ENCODE measurements at regions not wholly inside any gene's neighbourhood (a gene's known extent, or its start where the extent isn't known, plus 50 kb on each side); places are given as distances from the start of the nearest gene placed in this dataset.
"Not testable (repeated sequence)": the region's sequence is repeated elsewhere in the genome, so short reads cannot be mapped to it uniquely, and the experiment has no call there.

GRCh38 chr5:159678657-159679392 lies 237.5 kb upstream of the ADRA1B start:
- H3K27ac ChIP-seq (ENCODE audit: low read depth in 1 of 2, low read length in 2 of 2), result no peak overlapping the region
- H3K4me3 ChIP-seq (ENCODE audit: low read length in 2 of 2), result no peak overlapping the region
- H3K27me3 ChIP-seq (ENCODE audit: control insufficient read depth in 1 of 2, insufficient read depth in 2 of 2, low read length in 1 of 2), result no peaks in the 10 kb centered on the region
- peaks cover 6% of the 10 kb centered on the region for H3K9me3 ChIP-seq (ENCODE audit: control insufficient read depth, low read length)
- no peaks in the 10 kb centered on the region for H3K36me3 ChIP-seq (ENCODE audit: control insufficient read depth in 1 of 2, insufficient read depth in 2 of 2, low read length in 1 of 2)
- intact Hi-C loops (cut with DNase I), result no loop called here
- no peak for DNase-seq
- 40 to 66% methylated on average over 1 of the region's 1 CpG for WGBS, 2 donors
- H3K4me1 ChIP-seq (ENCODE audit: control insufficient read depth in 1 of 2, insufficient read depth in 2 of 2, low read length in 2 of 2), result no peaks in the 10 kb centered on the region
- ATAC-seq (ENCODE audit: low FRiP score), result no peak

- H3K27ac ChIP-seq (ENCODE audit: low read depth in 1 of 2, low read length in 2 of 2), result no peak overlapping the region
- 64 to 93% methylated on average over 3 of the region's 3 CpGs for WGBS, 2 donors
- H3K4me3 ChIP-seq (ENCODE audit: low read length in 2 of 2), result no peak overlapping the region
- no peaks in the 10 kb centered on the region for H3K36me3 ChIP-seq (ENCODE audit: control insufficient read depth in 1 of 2, insufficient read depth in 2 of 2, low read length in 1 of 2)
- H3K9me3 ChIP-seq (ENCODE audit: control insufficient read depth, low read length), result peaks cover 6% of the 10 kb centered on the region
- ATAC-seq (ENCODE audit: low FRiP score), result no peak
- DNase-seq, result no peak
- no peaks in the 10 kb centered on the region for H3K4me1 ChIP-seq (ENCODE audit: control insufficient read depth in 1 of 2, insufficient read depth in 2 of 2, low read length in 2 of 2)
- intact Hi-C loops (cut with DNase I), result no loop called here
- no peaks in the 10 kb centered on the region for H3K27me3 ChIP-seq (ENCODE audit: control insufficient read depth in 1 of 2, insufficient read depth in 2 of 2, low read length in 1 of 2)
Observed at GRCh38 chr5:159680095-159680494, 236.2 kb upstream of the ADRA1B start.

GRCh38 chr5:159681661-159682060 lies 234.6 kb upstream of the ADRA1B start:
- DNase-seq, result no peak
- Histone ChIP-seq H3K27me3 (ENCODE audit: control insufficient read depth in 1 of 2, insufficient read depth in 2 of 2, low read length in 1 of 2) (no peaks in the 10 kb centered on the region), H3K4me1 (ENCODE audit: control insufficient read depth in 1 of 2, insufficient read depth in 2 of 2, low read length in 2 of 2) (no peaks in the 10 kb centered on the region), H3K27ac (ENCODE audit: low read depth in 1 of 2, low read length in 2 of 2) (no peak overlapping the region), H3K9me3 (ENCODE audit: control insufficient read depth, low read length) (peaks cover 6% of the 10 kb centered on the region), H3K36me3 (ENCODE audit: control insufficient read depth in 1 of 2, insufficient read depth in 2 of 2, low read length in 1 of 2) (no peaks in the 10 kb centered on the region), H3K4me3 (ENCODE audit: low read length in 2 of 2) (no peak overlapping the region)
- intact Hi-C loops (cut with DNase I), result no loop called here
- no peak for ATAC-seq (ENCODE audit: low FRiP score)

GRCh38 chr5:159682623-159683022 lies 233.7 kb upstream of the ADRA1B start:
- no peaks in the 10 kb centered on the region for H3K4me1 ChIP-seq (ENCODE audit: control insufficient read depth in 1 of 2, insufficient read depth in 2 of 2, low read length in 2 of 2)
- DNase-seq (no peak), ATAC-seq (ENCODE audit: low FRiP score) (no peak)
- H3K27me3 ChIP-seq (ENCODE audit: control insufficient read depth in 1 of 2, insufficient read depth in 2 of 2, low read length in 1 of 2), result no peaks in the 10 kb centered on the region
- WGBS, 2 donors, result 75% methylated on average over 2 of the region's 2 CpGs
- no peak overlapping the region for H3K27ac ChIP-seq (ENCODE audit: low read depth in 1 of 2, low read length in 2 of 2)
- intact Hi-C loops (cut with DNase I), result no loop called here
- no peaks in the 10 kb centered on the region for H3K36me3 ChIP-seq (ENCODE audit: control insufficient read depth in 1 of 2, insufficient read depth in 2 of 2, low read length in 1 of 2)
- H3K9me3 ChIP-seq (ENCODE audit: control insufficient read depth, low read length), result peaks cover 6% of the 10 kb centered on the region
- no peak overlapping the region for H3K4me3 ChIP-seq (ENCODE audit: low read length in 2 of 2)

- H3K4me3 ChIP-seq (ENCODE audit: low read length in 2 of 2); H3K27ac ChIP-seq (ENCODE audit: low read depth in 1 of 2, low read length in 2 of 2); H3K27me3 ChIP-seq (ENCODE audit: control insufficient read depth in 1 of 2, insufficient read depth in 2 of 2, low read length in 1 of 2); ATAC-seq (ENCODE audit: low FRiP score); intact Hi-C loops (cut with DNase I); DNase-seq; H3K4me1 ChIP-seq (ENCODE audit: control insufficient read depth in 1 of 2, insufficient read depth in 2 of 2, low read length in 2 of 2); H3K9me3 ChIP-seq (ENCODE audit: control insufficient read depth, low read length); H3K36me3 ChIP-seq (ENCODE audit: control insufficient read depth in 1 of 2, insufficient read depth in 2 of 2, low read length in 1 of 2): not testable (repeated sequence)
Observed at GRCh38 chr5:159687892-159688291, 228.4 kb upstream of the ADRA1B start.

GRCh38 chr5:159695741-159696294 lies 220.5 kb upstream of the ADRA1B start:
- DNase-seq (no peak), ATAC-seq (ENCODE audit: low FRiP score) (no peak)
- 47 to 60% methylated on average over 5 of the region's 5 CpGs for WGBS, 2 donors
- Histone ChIP-seq H3K4me3 (ENCODE audit: low read length in 2 of 2) (no peak overlapping the region), H3K27me3 (ENCODE audit: control insufficient read depth in 1 of 2, insufficient read depth in 2 of 2, low read length in 1 of 2) (no peaks in the 10 kb centered on the region), H3K9me3 (ENCODE audit: control insufficient read depth, low read length) (no peaks in the 10 kb centered on the region), H3K36me3 (ENCODE audit: control insufficient read depth in 1 of 2, insufficient read depth in 2 of 2, low read length in 1 of 2) (no peaks in the 10 kb centered on the region), H3K27ac (ENCODE audit: low read depth in 1 of 2, low read length in 2 of 2) (no peak overlapping the region), H3K4me1 (ENCODE audit: control insufficient read depth in 1 of 2, insufficient read depth in 2 of 2, low read length in 2 of 2) (no peaks in the 10 kb centered on the region)
- intact Hi-C loops (cut with DNase I), result no loop called here

- Histone ChIP-seq H3K4me3 (ENCODE audit: low read length in 2 of 2) (no peak overlapping the region), H3K27ac (ENCODE audit: low read depth in 1 of 2, low read length in 2 of 2) (no peak overlapping the region), H3K36me3 (ENCODE audit: control insufficient read depth in 1 of 2, insufficient read depth in 2 of 2, low read length in 1 of 2) (no peaks in the 10 kb centered on the region), H3K27me3 (ENCODE audit: control insufficient read depth in 1 of 2, insufficient read depth in 2 of 2, low read length in 1 of 2) (no peaks in the 10 kb centered on the region), H3K4me1 (ENCODE audit: control insufficient read depth in 1 of 2, insufficient read depth in 2 of 2, low read length in 2 of 2) (no peaks in the 10 kb centered on the region), H3K9me3 (ENCODE audit: control insufficient read depth, low read length) (no peaks in the 10 kb centered on the region)
- ATAC-seq (ENCODE audit: low FRiP score) (no peak), DNase-seq (no peak)
- intact Hi-C loops (cut with DNase I), result no loop called here
Observed at GRCh38 chr5:159697530-159697929, 218.8 kb upstream of the ADRA1B start.

- H3K36me3 ChIP-seq (ENCODE audit: control insufficient read depth in 1 of 2, insufficient read depth in 2 of 2, low read length in 1 of 2), result no peaks in the 10 kb centered on the region
- no peak overlapping the region for H3K27ac ChIP-seq (ENCODE audit: low read depth in 1 of 2, low read length in 2 of 2)
- intact Hi-C loops (cut with DNase I), result no loop called here
- no peaks in the 10 kb centered on the region for H3K4me1 ChIP-seq (ENCODE audit: control insufficient read depth in 1 of 2, insufficient read depth in 2 of 2, low read length in 2 of 2)
- H3K27me3 ChIP-seq (ENCODE audit: control insufficient read depth in 1 of 2, insufficient read depth in 2 of 2, low read length in 1 of 2), result no peaks in the 10 kb centered on the region
- no peaks in the 10 kb centered on the region for H3K9me3 ChIP-seq (ENCODE audit: control insufficient read depth, low read length)
- ATAC-seq (ENCODE audit: low FRiP score), result no peak
- H3K4me3 ChIP-seq (ENCODE audit: low read length in 2 of 2), result no peak overlapping the region
- DNase-seq, result no peak
Observed at GRCh38 chr5:159698322-159698721, 218.0 kb upstream of the ADRA1B start.

GRCh38 chr5:159700016-159700415 lies 216.3 kb upstream of the ADRA1B start:
- no peak for ATAC-seq (ENCODE audit: low FRiP score)

More at GRCh38 chr5:159700016-159700415, 216.3 kb upstream of the ADRA1B start:
- H3K4me3 ChIP-seq (ENCODE audit: low read length in 2 of 2), result no peak overlapping the region
- no peaks in the 10 kb centered on the region for H3K36me3 ChIP-seq (ENCODE audit: control insufficient read depth in 1 of 2, insufficient read depth in 2 of 2, low read length in 1 of 2)
- H3K27ac ChIP-seq (ENCODE audit: low read depth in 1 of 2, low read length in 2 of 2), result no peak overlapping the region
- intact Hi-C loops (cut with DNase I), result no loop called here
- no peaks in the 10 kb centered on the region for H3K9me3 ChIP-seq (ENCODE audit: control insufficient read depth, low read length)
- no peaks in the 10 kb centered on the region for H3K4me1 ChIP-seq (ENCODE audit: control insufficient read depth in 1 of 2, insufficient read depth in 2 of 2, low read length in 2 of 2)
- H3K27me3 ChIP-seq (ENCODE audit: control insufficient read depth in 1 of 2, insufficient read depth in 2 of 2, low read length in 1 of 2), result no peaks in the 10 kb centered on the region
- no peak for DNase-seq

Measured in aorta (tissue), 5 donors.